ENCODE measurements at regions not wholly inside any gene's neighbourhood (a gene's known extent, or its start where the extent isn't known, plus 50 kb on each side); places are given as distances from the start of the nearest gene placed in this dataset.

DNA sequence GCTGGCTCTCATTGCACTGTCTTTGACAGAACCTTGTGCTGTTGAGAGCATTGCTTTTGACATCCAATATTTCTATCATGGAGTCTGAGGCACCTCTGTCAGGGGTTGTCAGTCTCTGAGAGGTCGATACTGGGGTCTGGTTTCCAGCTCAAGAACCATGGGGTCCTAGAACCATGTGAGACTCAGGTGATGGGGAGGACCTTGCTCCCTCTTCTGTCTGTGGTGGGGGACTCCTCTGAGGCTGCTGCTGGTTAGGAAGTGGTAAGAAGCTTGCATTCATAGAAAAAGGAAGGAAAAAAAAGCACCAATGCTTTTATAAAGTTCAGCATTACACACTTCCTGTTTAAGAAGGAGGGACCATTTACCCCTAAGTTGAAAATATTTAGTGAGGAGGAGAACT lies 91.8 kb upstream of the CD44 start:
- TF ChIP-seq TCF7L2 (IDR thresholded peaks at IDR 0.05; ENCODE audit: borderline replicate concordance, extremely low read depth, insufficient read depth, insufficient read length) (no peak), MAX (IDR thresholded peaks at IDR 0.05) (no peak)
- TF ChIP-seq, protein P1, sequence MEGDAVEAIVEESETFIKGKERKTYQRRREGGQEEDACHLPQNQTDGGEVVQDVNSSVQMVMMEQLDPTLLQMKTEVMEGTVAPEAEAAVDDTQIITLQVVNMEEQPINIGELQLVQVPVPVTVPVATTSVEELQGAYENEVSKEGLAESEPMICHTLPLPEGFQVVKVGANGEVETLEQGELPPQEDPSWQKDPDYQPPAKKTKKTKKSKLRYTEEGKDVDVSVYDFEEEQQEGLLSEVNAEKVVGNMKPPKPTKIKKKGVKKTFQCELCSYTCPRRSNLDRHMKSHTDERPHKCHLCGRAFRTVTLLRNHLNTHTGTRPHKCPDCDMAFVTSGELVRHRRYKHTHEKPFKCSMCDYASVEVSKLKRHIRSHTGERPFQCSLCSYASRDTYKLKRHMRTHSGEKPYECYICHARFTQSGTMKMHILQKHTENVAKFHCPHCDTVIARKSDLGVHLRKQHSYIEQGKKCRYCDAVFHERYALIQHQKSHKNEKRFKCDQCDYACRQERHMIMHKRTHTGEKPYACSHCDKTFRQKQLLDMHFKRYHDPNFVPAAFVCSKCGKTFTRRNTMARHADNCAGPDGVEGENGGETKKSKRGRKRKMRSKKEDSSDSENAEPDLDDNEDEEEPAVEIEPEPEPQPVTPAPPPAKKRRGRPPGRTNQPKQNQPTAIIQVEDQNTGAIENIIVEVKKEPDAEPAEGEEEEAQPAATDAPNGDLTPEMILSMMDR (IDR thresholded peaks at IDR 0.05 in 2 of 3, conservative IDR thresholded peaks at IDR 0.05 in 1 of 3; ENCODE audit: borderline replicate concordance in 1 of 3, insufficient read depth in 1 of 3, low read depth in 2 of 3, low read length in 2 of 3) = no peak

Measured in HCT116 (cell line).